ENCODE measurements at regions not wholly inside any gene's neighbourhood (a gene's known extent, or its start where the extent isn't known, plus 50 kb on each side); places are given as distances from the start of the nearest gene placed in this dataset.

DNA sequence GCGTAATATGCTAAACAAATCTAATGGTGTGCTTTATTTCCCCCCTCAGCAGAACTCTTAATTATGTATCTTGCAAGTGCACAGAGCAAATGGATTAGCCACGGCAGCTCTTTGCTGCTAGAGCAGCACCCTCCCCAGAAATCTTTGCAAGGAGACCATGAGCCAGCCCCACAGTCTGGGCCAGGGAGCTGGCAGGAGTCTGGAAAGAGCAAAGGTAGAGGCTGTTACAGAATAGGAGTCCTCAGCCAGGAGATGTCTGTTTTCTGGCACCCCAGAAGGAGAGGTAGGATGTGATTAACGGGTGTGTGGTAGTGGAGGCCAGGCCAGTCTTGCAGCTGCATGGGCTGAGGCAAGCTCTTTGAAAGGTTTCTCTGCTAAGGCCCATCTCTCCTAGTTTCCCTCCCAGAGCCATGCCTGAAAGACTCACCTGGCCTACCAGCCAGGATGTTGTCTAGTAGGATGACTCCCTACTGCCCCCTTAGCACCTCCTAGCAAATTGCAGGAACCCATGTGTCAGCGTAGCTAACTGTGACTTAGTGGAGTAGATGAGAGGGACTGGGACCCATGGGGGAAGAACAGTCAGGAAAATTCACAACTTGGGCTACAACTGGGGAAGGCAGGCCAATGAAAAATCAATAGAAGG, 557.2 kb downstream of the BUD13 start:
- no peak for DNase-seq

DNA sequence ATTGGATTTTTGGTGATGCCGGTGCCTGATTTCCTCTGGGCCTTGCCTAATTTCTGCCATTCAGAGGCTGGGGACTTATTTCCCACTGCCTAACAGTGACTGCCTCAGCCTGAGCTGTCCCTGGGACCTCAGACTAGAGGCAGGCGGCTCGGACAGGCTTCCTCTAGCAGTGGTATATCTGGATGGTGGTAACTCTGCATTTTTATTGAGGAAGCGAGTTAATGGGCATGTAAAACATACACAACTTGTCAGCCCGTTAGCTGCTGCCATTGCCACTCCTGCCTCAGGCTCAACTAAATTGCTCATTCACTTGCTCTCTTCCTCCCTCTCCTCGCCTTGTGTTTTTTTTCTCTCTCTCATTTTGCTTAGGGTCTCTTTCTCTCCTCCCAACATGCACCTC, 561.6 kb downstream of the BUD13 start:
- no peak for DNase-seq

DNA sequence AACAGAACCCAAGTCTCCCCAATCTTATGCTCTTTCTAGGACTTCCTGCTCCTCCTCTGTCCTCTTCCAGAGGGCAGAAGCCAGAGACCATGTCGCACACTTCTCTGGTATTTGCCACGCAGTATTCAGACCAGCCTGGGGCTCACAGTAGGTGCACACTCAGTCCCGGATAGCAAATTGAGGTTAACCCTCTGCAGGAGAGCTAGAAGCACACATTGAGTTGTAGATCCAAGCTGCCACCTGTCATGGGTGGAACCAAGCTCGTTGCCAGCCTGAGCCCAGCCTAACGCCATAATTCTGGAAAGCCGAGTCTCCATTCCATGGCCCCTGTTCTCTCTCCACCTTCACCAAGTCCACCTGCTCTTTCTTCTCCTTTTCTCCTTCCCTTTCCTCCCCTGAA, 562.1 kb downstream of the BUD13 start:
- DNase-seq: no peak

DNA sequence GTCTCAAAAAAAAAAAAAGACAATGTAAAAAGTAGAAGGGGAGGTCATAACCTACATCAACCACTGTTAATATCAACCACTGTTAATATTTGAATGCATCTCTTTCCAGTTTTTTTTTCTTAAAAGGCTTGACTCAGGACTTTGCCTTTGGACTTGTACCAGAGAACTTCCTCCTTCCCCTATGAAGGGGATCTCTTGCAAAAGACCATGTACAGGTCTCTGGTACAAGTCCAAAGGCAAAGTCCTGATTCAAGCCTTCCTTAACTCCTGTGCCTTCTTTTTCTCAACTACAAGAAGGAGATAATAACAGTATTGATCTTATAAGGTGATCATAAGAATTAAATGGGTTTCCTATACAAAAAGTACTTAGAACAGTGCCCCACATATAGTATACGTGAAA, 563.5 kb downstream of the BUD13 start:
- DNase-seq: no peak

DNA sequence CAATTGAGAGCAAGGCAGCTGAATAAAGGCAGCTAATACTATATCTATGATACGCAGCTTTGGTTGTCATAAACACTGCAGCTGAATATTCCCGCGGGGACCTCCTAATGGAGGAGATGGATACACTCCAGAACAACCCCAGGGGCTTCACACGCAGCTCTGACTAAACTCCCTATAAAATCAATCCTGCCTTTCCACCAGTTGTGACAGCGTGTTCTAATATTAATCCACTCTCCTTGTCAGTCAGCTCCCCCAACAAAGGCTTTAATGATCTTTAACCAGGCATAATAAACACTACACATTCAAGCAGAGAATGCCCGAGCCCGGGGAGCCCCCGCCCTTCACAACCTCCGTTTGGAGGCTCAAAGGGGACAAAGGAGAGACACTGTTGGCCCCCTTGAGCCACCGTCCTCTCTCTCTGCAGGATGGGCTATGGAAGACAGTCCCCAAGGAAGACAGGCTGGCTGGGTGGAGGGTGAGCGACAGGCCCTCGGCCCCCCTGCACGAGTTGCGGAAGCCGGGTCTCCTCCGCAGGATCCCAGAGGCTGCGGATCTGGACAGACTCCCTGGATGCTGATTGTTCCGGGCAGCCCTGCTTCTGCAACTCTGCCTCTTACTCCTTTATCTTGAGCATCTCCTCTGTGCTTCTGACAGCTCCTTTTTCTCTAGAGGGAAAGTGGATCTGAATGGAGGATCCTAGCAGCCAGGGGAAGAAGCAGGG, 565.2 kb downstream of the BUD13 start:
- peak; percentile 71 for DNase-seq

DNA sequence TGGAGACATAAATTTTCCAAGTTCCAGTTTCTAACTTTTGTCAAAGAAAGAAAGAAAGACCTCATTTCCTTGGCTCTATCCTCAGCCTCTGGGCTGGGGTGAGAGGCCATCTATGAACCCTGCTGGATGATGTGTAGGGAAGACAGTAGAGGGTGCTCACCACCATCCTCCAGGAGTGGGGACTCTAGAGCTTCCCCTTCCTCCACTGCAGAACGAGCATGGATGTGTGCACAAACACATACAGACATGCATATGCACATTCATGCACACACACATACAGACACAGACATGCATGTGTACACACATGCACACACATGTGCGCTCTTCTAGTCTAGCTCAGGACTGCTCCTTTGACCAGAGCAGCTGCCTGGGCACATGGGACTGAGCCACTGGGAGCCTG, 565.8 kb downstream of the BUD13 start:
- peak; percentile 66 for DNase-seq

DNA sequence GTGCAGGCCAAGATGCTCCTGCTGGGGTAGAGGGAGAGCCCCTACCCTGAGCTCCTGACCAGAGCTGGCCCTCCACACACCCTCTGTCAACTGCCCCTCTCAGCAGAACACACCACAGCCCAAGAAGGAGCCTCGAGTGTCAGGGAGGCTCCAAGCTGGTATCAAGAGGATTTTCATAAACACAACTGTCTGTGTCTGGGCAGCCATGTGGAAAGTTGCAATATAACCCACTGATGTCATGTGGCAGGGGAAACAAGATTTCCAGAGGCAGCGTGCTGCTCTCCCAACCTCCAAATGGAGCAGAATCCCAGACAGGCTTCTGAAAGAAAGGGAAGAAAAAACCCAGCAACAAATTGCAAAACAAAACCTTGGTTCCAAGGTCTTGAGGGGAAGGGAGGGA, 569.9 kb downstream of the BUD13 start:
- DNase-seq: no peak

DNA sequence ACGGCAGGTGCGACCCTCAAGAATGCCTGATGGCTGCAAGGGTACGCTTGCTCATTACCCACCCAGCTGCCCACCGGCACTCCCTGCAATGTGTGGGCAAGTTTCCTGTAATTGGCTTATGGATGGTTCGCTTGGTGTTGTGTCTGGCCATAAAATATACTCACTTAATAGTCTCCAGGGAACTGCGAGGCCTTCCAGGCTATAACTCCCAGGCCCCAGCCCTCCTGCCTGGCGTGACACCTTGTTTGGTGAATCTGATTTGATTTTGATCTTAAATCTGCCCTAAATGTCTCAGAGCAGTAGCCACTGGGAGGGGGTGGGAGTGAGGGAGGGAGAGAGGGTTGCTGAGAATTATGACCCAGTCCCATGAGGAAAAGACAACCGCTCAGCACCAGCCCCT, 572.2 kb downstream of the BUD13 start:
- no peak for DNase-seq

DNA sequence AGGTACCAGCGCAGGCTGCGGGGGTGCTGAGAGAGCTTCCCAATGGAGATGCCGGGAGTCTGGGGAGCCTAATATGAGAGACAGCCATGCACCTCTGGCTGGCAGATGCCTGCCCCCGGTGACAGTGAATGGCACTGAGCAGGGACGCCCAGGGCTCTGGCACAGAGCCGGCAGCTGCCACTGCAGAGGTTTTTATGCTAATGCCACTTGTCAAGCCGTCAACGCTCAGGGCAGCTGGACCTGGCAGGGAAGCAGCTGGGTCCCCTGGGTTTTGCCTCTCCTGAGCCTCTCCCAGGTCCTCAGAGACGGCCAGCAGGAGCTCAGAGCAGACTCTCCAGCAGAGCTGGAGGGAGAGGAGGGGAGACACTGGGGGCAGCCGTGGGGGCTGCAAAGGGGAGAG, 573.6 kb downstream of the BUD13 start:
- no peak for DNase-seq

DNA sequence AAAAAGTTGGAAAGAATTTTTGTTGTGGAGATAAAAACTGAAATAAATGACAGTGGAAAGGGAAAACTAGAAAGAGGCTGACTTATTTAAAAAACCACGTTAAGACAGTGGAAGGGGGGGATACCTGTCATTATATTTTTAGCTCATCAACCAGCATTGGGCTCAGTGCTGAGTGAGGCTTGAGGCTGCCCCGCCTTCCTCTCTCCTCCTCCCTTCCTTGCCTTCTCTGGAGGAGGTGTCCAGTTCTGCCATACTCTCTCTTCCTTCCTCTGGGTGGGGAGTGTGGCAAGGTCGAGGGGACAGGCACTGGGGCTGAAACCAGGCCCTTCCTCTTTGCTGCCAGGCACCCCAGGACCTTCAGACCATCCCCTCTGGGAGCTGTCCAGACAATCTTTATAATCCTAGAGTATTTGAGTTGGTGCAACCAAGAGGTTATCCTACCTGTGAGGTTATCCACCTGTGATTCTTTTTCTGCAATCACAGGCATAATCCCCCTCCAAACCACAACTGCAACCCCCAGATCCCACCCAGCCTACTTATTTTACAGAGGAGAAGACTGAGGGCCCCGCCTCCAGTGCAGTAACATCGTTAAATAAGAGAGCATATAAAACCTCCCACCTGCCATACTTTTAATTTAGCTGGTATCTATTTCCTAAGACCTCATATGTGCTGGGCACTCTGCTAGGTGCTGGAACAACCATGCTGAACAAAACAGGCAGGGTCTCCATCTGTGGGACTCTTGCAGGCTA, 578.5 kb downstream of the BUD13 start:
- no peak for DNase-seq

DNA sequence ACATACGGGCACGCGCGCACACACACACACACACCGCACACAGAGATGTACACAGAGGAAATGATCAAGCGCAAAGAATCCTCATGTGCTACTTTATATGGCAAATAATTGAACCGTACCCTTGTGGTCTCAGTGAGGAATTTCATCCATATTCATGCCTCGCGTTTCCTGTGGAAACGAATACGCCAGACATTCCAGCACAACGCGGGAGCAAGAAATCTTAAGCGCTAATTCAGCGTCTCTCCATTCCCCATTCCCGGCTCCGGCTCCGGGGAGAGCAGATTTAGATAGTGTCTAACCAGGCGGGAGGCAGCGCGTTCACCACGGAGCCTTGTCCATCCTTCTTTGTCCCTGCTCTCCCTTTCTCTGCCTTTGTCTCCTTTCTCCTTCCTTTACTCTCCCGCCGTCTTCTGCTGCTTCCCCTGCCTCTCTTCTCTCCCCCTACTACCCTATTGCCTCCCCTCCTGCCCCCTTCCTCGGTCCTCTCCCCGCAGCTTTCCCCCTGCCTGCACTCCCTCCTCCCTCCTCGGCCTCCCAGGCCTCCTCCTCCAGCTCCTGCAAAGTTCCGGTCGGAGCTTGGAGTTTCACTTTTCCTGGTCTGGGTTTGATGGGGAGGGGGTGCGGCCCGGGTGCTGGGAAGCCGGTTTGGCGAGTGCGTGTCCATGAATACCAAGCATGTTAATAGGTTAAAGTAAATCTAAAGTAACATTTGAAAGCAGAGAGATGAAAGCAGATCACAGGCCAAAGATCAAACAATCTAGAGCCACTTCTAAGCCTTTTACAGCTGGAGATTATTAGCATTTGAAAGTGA, 579.3 kb downstream of the BUD13 start:
- DNase-seq: peak; percentile 66

DNA sequence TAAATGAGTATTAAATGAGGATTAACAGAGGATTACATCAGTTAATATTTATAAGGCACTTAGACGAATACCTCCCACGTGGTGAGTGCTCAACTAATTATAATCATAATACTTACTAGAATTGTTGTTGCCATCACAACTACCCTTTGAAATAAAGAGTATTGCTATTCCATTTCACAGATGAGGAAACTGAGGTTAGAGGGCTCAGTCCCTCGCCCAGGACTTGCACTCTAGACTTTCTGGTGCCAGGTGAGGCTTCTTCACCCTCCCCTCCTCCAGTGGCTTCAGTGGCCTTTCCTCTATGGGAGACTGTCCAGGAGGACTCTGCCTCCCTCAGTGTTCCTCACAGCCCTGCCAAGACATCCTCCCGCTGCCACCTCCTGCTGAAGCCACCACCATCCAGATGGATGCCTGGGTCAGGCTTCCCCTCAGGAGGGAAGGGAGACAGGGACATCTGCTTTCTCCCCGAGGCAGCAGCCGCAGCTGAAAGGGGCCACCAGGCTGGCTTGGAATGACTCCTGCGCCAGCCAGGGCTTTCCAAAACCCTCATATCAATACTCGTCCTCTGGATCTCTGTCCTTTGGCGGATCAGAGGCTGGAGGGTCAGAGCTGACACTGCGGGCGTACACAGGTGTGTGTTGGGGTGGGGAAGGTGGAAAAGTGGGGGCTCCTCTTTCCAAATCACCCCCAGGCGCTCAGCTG, 580.1 kb downstream of the BUD13 start:
- DNase-seq: no peak

DNA sequence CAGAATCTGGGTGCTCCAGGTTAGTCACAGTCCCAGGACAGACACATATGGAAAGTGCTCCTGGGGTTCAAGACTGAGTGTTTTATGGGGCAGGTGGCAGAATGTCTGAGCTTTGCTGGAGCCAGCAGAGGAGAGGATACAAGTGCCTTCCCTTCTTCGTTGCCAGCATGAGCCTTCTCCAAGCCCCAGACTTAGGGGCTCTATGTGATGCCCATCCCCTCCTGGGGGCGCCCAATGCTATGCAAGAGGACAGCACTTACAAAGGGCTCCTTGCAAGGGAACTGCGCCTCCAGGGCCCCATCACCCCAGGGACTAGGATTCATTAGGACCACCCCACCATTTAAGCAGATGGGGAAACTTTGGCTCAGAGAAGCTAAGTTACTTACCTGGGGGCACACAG, 581.9 kb downstream of the BUD13 start:
- DNase-seq: no peak

DNA sequence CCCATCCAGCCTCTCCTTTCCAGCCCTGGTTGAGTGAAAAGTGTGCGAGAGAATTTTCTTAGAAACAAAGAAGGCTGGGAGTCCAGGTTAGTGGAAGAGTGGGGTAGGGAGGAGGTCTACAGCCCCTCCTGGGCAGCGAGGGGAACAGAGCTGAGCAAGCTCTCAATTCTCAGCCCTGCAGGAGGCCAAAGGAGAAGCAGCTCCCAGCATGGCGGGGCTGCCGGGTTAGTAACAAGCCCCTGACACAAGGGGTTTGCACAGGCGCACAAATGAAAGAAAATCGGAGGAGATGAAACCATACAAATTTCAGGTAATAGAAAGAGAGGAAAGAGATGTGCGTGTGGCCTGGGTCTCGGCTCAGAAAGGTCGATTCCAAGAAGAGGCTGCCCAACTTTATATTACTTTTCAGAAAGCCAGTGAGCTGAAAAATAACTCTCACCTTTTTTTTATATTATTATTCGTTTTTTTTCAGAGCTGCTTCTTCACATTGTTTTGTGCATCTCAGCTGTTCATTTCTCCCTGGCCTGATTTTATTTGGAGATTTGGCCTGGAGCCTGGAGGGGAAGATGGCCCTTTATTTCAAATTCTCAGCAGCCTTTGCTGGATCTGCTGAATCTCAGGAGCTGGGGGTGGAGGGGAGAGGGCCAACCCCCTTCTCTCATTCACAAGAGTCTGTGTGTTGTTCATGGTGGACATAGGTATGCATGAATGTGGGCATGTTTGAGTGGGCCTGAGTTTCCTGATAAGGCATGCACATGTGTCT, 583.2 kb downstream of the BUD13 start:
- no peak for DNase-seq

DNA sequence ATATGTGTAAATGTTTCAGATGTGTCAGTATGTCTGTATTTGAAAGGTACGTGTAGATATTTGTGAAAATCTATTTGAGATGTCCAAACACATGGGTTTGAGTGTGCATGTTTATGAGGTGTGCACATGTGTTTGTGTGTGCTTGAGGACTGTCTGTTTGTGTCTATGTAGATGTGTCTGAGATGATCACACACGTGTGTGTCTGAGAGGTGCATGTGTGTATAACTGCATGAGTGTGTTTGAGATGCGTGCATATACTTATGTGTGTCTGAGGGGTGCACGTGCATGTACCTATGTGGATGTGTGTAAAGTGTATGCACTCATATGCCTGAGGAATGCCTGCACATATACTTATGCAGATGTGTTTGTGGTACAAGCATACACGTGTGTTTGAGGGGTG, 584.4 kb downstream of the BUD13 start:
- DNase-seq: no peak

DNA sequence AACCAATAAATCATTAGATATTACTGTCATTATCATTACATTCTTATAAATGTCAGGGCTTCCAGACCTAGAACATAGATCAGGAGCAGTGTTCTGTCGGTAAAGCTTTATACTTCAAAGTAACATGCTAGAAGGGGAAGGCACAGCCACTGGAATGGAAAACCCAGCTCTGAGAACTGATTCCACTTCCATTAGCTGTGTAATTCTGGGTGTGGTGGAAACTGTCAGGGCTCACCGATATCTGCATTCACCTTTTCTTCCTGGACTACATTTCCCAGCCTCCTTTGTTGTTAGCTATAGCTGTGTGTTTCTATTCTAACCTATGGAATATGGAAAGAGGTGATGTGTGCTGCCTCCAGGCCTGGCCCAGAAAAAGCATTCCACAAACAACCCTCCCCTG, 585.8 kb downstream of the BUD13 start:
- no peak for DNase-seq

DNA sequence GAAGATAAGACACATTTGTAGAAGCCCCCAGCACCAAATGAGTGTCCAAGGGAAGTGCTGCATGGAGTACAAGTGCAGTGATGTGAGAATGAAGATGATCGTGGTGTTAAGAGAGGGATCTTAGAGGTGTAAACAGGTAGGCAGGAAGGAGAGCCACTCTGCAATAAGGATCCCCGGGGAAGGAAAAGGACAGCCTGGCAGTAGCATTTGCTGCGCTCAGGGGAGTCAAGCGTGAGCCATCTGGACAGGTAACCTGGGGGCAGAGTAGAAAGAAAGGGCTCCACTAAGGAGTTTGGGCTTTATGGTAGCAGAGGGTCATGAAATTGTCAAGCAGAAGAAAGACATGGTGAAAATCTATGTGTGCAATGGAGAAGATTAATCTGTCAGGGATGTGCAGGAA, 587.2 kb downstream of the BUD13 start:
- no peak for DNase-seq

DNA sequence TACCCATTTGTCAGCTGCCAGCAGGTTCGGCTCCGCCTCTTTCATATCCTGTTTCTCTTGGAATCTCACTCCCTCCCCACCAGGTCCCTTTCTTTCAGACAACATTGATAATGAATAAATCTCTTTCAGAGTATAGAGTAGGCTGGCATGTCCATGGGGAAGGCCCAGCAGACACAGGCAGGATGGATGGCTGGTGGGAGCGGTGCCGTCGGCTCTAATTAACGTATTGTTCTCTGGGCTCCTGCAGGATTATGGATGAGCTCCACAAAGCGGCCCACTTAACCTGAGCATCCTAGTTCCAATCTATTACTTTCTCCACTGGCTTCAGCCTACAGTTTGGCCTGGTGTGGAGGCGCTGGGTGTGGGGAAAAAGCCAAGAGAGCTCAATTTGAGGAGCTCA, 588.0 kb downstream of the BUD13 start:
- DNase-seq: no peak

DNA sequence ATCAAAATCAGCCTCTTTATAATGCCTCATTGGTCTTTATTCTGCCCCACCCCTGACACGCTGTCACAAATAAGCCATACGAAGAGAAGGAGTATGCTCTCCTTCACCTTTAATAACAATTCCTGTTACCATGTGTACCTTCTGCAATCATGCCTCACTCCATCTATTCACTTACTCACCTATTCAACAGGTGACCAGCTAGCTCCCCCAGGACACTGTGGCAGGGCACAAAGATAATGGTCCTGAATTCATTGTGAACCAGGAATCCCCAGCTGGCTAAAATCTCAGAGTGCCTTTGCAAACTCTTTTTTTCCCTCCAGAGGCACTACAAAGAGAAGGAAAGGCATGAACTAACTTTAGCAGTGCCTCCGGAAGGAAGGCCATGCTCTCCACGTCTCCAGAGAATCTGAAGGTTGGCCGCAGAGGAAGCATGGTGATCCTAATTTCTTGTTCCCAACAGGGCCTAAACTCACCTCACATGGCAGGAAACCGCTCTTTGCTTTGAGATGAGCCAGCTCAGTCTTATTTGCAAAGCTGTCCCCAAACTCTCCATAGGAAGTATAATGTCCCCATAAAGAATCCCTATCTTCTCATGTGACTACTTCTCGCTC, 590.3 kb downstream of the BUD13 start:
- no peak for DNase-seq

DNA sequence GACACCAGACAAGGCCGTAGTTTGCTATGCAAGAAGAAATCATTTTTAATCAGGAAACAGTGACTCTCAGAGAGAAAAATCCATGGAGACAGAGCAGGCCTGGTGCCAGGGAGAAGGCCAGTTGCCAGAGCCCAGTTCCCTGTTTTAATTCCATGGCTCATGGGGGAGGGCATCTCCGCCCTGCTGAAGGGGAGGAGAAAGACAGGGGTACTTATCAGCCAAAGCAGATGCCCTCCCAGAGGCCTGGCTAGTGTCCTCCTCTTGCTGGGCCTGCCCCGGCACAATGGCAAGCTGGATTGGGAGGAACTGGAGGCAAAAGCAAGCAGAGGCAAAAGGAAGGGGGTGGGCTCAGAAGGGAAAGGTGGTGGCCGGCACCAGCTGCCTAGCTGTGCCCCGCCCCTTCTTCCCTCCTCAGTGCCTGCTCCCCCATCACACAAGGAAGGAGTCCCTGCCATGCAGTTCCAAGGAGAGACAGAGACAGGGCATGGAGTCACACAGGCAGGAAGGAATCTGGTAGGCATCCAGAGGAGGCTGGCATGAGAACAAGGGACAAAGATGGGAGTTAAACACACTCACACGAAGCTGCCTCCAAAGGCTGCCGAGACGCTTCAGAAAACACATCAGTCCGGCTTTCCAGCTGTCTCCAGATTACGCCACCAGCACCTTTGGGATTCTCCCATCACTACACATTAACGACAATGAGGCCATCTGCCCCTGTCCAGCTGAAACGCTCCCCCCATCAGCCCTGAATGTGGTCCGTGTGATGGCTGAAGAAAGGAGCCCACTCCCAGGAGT, 591.8 kb downstream of the BUD13 start:
- no peak for DNase-seq

Data from skin of body (tissue), 1 donor.